IMR-90 (cell line): ENCODE measurements at regions not wholly inside any gene's neighbourhood (a gene's known extent, or its start where the extent isn't known, plus 50 kb on each side); places are given as distances from the start of the nearest gene placed in this dataset.
A peak's percentile ranks its signal among the peaks of the same experiment; 100 is the strongest.

Experiments used
- ATAC-seq: fragments of 200-7000 bp; cut with Tn5 transposase; 2 replicates; pipeline ENCODE4 v1.9.1; 2020; ENCODE audit warnings: low read depth, mild to moderate bottlenecking, moderate library complexity
- BruUV-seq: library from RNA; stranded (reverse); fragments of 400-500 nt; replicated peaks from 2 replicates; lab custom pipeline; 2021; lab: Mats Ljungman, UMichigan
- CTCF ChIA-PET: fragments of 300-600 bp; formaldehyde crosslinking; extraction: SDS; loops from one replicate; lab custom pipeline; 2021; ENCODE audit warnings: antibody characterized with exemption; lab: Yijun Ruan, JAX
- POLR2A ChIA-PET: fragments of 300-600 bp; sonication (Branson Sonifier 250); formaldehyde crosslinking; loops from one replicate; lab custom pipeline; 2022; ENCODE audit warnings: antibody characterized with exemption; ENCODE audit not compliant: unreplicated experiment; lab: Charles Lee
- DNase-seq: peaks from one replicate; pipeline ENCODE4 v3.0.0; 2013
- H2AFZ ChIP-seq: replicated peaks from 2 replicates; pipeline ENCODE3; 2013; ENCODE audit warnings: low read length, mild to moderate bottlenecking; ENCODE audit not compliant: poor library complexity
- H2AK5ac ChIP-seq: 2 replicates; pipeline ENCODE4 v1.6.1; 2013; ENCODE audit warnings: low read depth, low read length, inconsistent platforms
- H2AK9ac ChIP-seq: replicated peaks from 2 replicates; pipeline ENCODE3; 2013; ENCODE audit warnings: mild to moderate bottlenecking, low read depth, low read length, moderate library complexity; ENCODE audit not compliant: poor library complexity
- H2BK120ac ChIP-seq: 2 replicates; pipeline ENCODE4 v1.6.1; 2013; ENCODE audit warnings: low read depth, low read length, inconsistent platforms
- H2BK15ac ChIP-seq: 3 replicates; pipeline ENCODE4 v1.6.1; 2013; ENCODE audit warnings: low read depth, low read length, inconsistent platforms
- H2BK20ac ChIP-seq: 2 replicates; pipeline ENCODE4 v1.6.1; 2013; ENCODE audit warnings: low read depth, mild to moderate bottlenecking, inconsistent platforms, low read length, moderate library complexity
- H2BK5ac ChIP-seq: 2 replicates; pipeline ENCODE4 v1.6.1; 2013; ENCODE audit warnings: mild to moderate bottlenecking, low read depth, low read length, inconsistent platforms; ENCODE audit not compliant: poor library complexity, severe bottlenecking
- H3K14ac ChIP-seq: replicated peaks from 2 replicates; pipeline ENCODE4 v1.6.1; 2013; ENCODE audit warnings: low read depth, low read length, inconsistent platforms
- H3K18ac ChIP-seq: 2 replicates; pipeline ENCODE4 v1.6.1; 2013; ENCODE audit warnings: low read depth, low read length, control low read depth
- H3K23ac ChIP-seq: 2 replicates; pipeline ENCODE4 v1.6.1; 2013; ENCODE audit warnings: low read depth, low read length, inconsistent platforms
- H3K27ac ChIP-seq: 2 replicates; pipeline ENCODE4 v1.5.1; 2013; ENCODE audit warnings: mild to moderate bottlenecking, control low read depth, low read length; ENCODE audit not compliant: insufficient read depth
- H3K27me3 ChIP-seq: 2 replicates; pipeline ENCODE4 v1.6.1; 2013; ENCODE audit warnings: low read length; ENCODE audit not compliant: control insufficient read depth, insufficient read depth
- H3K36me3 ChIP-seq: 2 replicates; pipeline ENCODE4 v1.6.1; 2013; ENCODE audit warnings: low read length, mixed read lengths; ENCODE audit not compliant: control insufficient read depth, insufficient read depth
- H3K4ac ChIP-seq: 2 replicates; pipeline ENCODE4 v1.6.1; 2013; ENCODE audit warnings: low read depth, low read length, inconsistent platforms
- H3K4me1 ChIP-seq: 2 replicates; pipeline ENCODE4 v1.6.1; 2013; ENCODE audit warnings: low read length, mixed read lengths; ENCODE audit not compliant: control insufficient read depth, insufficient read depth
- H3K4me2 ChIP-seq: 2 replicates; pipeline ENCODE4 v1.6.1; 2013; ENCODE audit warnings: low read depth, mild to moderate bottlenecking, control low read depth, low read length, moderate library complexity
- H3K4me3 ChIP-seq: 2 replicates; pipeline ENCODE4 v1.5.1; 2013; ENCODE audit warnings: low read depth, mild to moderate bottlenecking, control low read depth, low read length, moderate library complexity; ENCODE audit not compliant: insufficient read depth
- H3K56ac ChIP-seq: 2 replicates; pipeline ENCODE4 v1.6.1; 2013; ENCODE audit warnings: low read length, inconsistent platforms; ENCODE audit not compliant: insufficient read depth; ENCODE audit errors: extremely low read depth
- H3K79me1 ChIP-seq, 2 experiments: 2 replicates each; pipeline ENCODE4 v1.6.1; 2013; ENCODE audit warnings: low read length in 2 of 2, inconsistent platforms in 1 of 2, low read depth in 1 of 2
- H3K9ac ChIP-seq: 2 replicates; pipeline ENCODE4 v1.6.1; 2013; ENCODE audit warnings: low read depth, low read length, control low read depth
- H3K9me1 ChIP-seq: 2 replicates; pipeline ENCODE4 v1.6.1; 2013; ENCODE audit warnings: low read length, inconsistent platforms; ENCODE audit not compliant: insufficient read depth
- H3K9me3 ChIP-seq: 2 replicates; pipeline ENCODE4 v1.6.1; 2013; ENCODE audit warnings: low read length; ENCODE audit not compliant: control insufficient read depth, insufficient read depth
- H4K20me1 ChIP-seq: 2 replicates; pipeline ENCODE4 v1.6.1; 2013; ENCODE audit warnings: low read length, inconsistent platforms; ENCODE audit not compliant: insufficient read depth
- H4K5ac ChIP-seq: 2 replicates; pipeline ENCODE4 v1.6.1; 2013; ENCODE audit warnings: mild to moderate bottlenecking, low read depth, low read length, control low read depth
- H4K8ac ChIP-seq, 2 experiments: 2 replicates each; pipeline ENCODE4 v1.6.1; 2013; ENCODE audit warnings: low read depth in 2 of 2, low read length in 2 of 2, control low read depth in 1 of 2, inconsistent platforms in 1 of 2
- H4K91ac ChIP-seq: 2 replicates; pipeline ENCODE4 v1.6.1; 2013; ENCODE audit warnings: low read depth, low read length, inconsistent platforms; ENCODE audit not compliant: insufficient read depth
- BHLHE40 ChIP-seq: fragments of 150-350 bp; IDR thresholded peaks from 2 replicates; pipeline ENCODE4 v1.6.1; 2016; ENCODE audit warnings: mild to moderate bottlenecking, low read depth, low read length
- CHD1 ChIP-seq: IDR thresholded peaks from 2 replicates; pipeline ENCODE4 v1.6.1; 2012; ENCODE audit warnings: low read depth, low read length, improper control_type of control experiment
- FOS ChIP-seq: fragments of 150-350 bp; IDR thresholded peaks from 2 replicates; pipeline ENCODE4 v1.6.1; 2016; ENCODE audit warnings: low read depth, low read length
- MAFK ChIP-seq: IDR thresholded peaks from 2 replicates; pipeline ENCODE4 v1.6.1; 2012; ENCODE audit warnings: low read depth, low read length, improper control_type of control experiment
- MAZ ChIP-seq: IDR thresholded peaks from 2 replicates; pipeline ENCODE4 v1.6.1; 2012; ENCODE audit warnings: low read depth, mild to moderate bottlenecking, low read length, improper control_type of control experiment, moderate library complexity, borderline replicate concordance
- NFE2L2 ChIP-seq: fragments of 150-350 bp; IDR thresholded peaks from 2 replicates; pipeline ENCODE4 v1.6.1; 2016; ENCODE audit warnings: low read depth, mild to moderate bottlenecking, low read length
- RCOR1 ChIP-seq: IDR thresholded peaks from 2 replicates; pipeline ENCODE4 v1.6.1; 2012; ENCODE audit warnings: mild to moderate bottlenecking, low read length, improper control_type of control experiment; ENCODE audit not compliant: insufficient replicate concordance
- WGBS, 2 experiments: methylation state at CpG; one replicate each; pipeline versions ENCODE4 v1.1.5 to v1.1.7; 2013; ENCODE audit warnings: missing lambda C conversion rate in 2 of 2; ENCODE audit not compliant: insufficient read length in 1 of 2; ENCODE audit errors: extremely low coverage in 2 of 2; 5-methylcytosine and 5-hydroxymethylcytosine counted together
- dilution Hi-C: fragments of 300-500 bp; cut with HindIII; formaldehyde crosslinking; loops from one replicate; pipeline ENCODE4 v1.14.3; 2018; ENCODE audit warnings: low sequenced_read_pairs; ENCODE audit not compliant: unreplicated experiment
- in situ Hi-C: fragments of 300-500 bp; cut with MboI; formaldehyde crosslinking; loops from 3 replicates; pipeline ENCODE4 v1.14.3; 2019; ENCODE audit warnings: low sequenced_read_pairs, inconsistent platforms, mixed read lengths
- intact Hi-C: fragments of 100-400 bp; cut with micrococcal nuclease; formaldehyde crosslinking; loops from 2 replicates; pipeline ENCODE4 v1.10.0; 2022

GRCh38 chr5:175775416-175775815, 96.0 kb upstream of the CPLX2 start:
- Histone ChIP-seq H3K23ac (no peak overlapping the region), H3K4me2 (no peak overlapping the region), H3K4me1 (no peaks in the 10 kb centered on the region), H2AK5ac (no peak overlapping the region), H3K4me3 (no peak overlapping the region), H2BK20ac (no peak overlapping the region), H4K91ac (no peak overlapping the region), H3K27me3 (peaks cover 5% of the 10 kb centered on the region; the same call in 1 of the 2 replicates), H3K14ac (no peak overlapping the region), H3K9me3 (no peaks in the 10 kb centered on the region), H3K9ac (no peak overlapping the region), H2BK15ac (no peak overlapping the region), H2BK5ac (no peak overlapping the region), H3K36me3 (no peaks in the 10 kb centered on the region), H3K4ac (no peak overlapping the region), H2AFZ (no peak overlapping the region), H3K9me1 (no peaks in the 10 kb centered on the region), H3K56ac (no peak overlapping the region), H3K27ac (no peak overlapping the region), H2AK9ac (no peak overlapping the region), H3K79me1 (no peaks in the 10 kb centered on the region), H3K18ac (no peak overlapping the region), H4K20me1 (no peaks in the 10 kb centered on the region), H2BK120ac (no peak overlapping the region), H4K8ac (no peak overlapping the region), H4K5ac (no peak overlapping the region)
- ChIA-PET CTCF (no interaction called here), POLR2A (no interaction called here)
- ATAC-seq (no peak), DNase-seq (no peak)
- TF ChIP-seq FOS (no peak), MAFK (peak; percentile 90), BHLHE40 (no peak), NFE2L2 (no peak), RCOR1 (no peak), CHD1 (no peak), MAZ (no peak)
- in situ Hi-C loops (no loop called here), intact Hi-C loops (no loop called here), dilution Hi-C loops (no loop called here)
- WGBS, 2 experiments: 82% methylated on average over 2 of the region's 7 CpGs; no CpG with 5 or more reads in 1 of the 2 experiments
- BruUV-seq: no TSS peak
